GM12878 (cell line): ENCODE measurements at regions not wholly inside any gene's neighbourhood (a gene's known extent, or its start where the extent isn't known, plus 50 kb on each side); places are given as distances from the start of the nearest gene placed in this dataset.

Source experiments
- MYC ChIP-seq: IDR thresholded peaks from 2 replicates; pipeline ENCODE4 v1.6.1; 2011; ENCODE audit warnings: mild to moderate bottlenecking, low read length, moderate library complexity, inconsistent platforms; ENCODE audit not compliant: insufficient read depth, insufficient replicate concordance, insufficient read length, severe bottlenecking
- POLR2AphosphoS5 ChIP-seq: IDR thresholded peaks from 2 replicates; pipeline ENCODE4 v1.6.1; 2011; ENCODE audit warnings: mild to moderate bottlenecking, low read length, inconsistent platforms
- RUNX3 ChIP-seq: IDR thresholded peaks from 2 replicates; pipeline ENCODE4 v1.6.1; 2012; ENCODE audit warnings: low read length, inconsistent platforms
- TARDBP ChIP-seq: IDR thresholded peaks from 2 replicates; pipeline ENCODE4 v1.6.1; 2016; ENCODE audit warnings: borderline replicate concordance
- ZSCAN29 ChIP-seq: fragments of 450-650 bp; IDR thresholded peaks from 2 replicates; pipeline ENCODE4 v1.6.1; 2017; ENCODE audit warnings: mild to moderate bottlenecking, moderate library complexity

DNA sequence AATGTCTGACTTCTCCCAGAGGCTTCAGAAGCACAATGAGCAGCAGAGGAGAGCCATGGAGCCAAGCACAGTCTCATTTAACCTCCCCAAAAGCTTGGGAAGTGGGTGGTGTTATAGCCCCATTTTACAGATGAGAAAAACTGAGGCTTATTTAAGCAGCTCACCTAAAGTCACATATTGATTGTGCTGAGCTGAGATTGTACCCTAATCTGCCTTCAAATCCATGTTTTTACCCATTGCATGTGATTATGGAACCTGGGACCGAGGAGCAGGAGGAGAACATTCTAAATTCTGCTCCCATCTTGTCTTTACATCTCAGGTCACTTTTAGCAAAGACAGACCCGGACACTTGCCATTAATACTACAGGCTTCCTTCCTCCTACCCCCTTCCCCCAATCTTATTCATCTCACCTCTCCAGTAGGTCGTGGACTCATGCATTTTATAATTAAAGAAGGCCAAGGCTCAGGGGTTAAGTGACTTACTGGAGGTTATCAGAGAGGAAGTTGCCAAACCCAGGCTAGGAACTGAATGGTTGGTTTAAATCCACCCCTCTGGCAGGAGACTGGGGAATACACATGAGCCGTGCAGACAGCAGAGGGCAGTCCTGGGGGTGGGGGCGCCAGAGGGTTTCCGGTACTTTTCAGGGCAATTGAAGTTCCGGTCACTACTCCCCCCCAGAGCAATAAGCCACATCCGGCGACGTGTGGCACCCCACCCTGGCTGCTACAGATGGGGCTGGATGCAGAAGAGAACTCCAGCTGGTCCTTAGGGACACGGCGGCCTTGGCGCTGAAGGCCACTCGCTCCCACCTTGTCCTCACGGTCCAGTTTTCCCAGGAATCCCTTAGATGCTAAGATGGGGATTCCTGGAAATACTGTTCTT lies 51.0 kb upstream of the IL17B start:
- TF ChIP-seq TARDBP (no peak), RUNX3 (0 out of 2 replicates have a peak, but pooled peaks have one; percentile 5), MYC (no peak), POLR2AphosphoS5 (no peak), ZSCAN29 (no peak)
